HK-2 (cell line): ENCODE measurements at regions not wholly inside any gene's neighbourhood (a gene's known extent, or its start where the extent isn't known, plus 50 kb on each side); places are given as distances from the start of the nearest gene placed in this dataset.

Experiments used
- DNase-seq: peaks from one replicate; pipeline ENCODE4 v3.0.0-alpha.2; 2018; ENCODE audit not compliant: unreplicated experiment

DNA sequence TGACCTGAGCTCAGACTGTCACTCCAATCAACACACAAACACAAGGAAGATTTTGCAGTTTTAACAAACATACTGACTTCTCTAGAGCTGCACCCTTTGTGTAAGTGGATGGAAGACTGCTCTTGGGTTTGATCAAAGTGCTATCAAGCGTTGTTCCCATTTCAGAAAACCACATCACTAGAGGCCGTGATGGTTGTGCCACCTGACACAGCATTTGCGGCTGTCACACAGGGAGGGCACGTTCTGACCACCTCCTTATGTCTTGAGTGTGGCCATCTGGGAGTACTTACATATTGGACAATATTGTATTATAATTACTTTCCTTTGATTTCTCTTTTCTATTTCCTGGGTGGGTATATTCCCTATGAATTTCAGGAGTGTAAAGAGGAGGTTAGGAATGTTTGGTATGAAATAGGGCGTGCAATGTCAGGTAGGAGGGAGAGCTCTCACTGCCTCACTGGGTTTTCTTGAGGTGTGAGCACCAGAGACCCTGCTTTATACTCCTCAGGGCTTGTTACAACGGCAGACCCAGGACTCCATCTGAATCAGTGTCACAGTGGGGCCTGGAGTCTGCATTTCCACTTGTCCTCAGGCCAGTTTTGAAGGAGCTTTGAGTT, 74.3 kb downstream of the SYNE3 start:
- DNase-seq = no peak

DNA sequence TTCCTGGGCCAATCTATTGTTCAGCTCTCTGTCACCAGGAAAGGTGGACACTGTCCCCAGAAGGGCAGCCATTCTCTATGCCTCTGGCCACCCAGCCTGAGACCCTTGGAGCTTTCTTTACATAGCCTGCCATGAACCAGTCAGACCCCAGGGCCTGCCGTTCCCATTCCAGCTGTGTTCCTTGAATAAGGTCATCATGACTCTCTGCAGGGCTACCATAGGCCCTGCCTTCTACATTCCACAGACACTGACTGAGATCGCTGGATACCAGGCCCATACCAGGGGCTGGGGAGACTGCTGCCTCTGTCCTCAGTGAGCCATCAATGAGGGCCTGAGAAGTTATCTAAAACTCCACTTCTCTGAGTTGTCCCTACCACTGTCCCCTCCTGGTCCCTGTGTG, 75.5 kb downstream of the SYNE3 start:
- DNase-seq = no peak

DNA sequence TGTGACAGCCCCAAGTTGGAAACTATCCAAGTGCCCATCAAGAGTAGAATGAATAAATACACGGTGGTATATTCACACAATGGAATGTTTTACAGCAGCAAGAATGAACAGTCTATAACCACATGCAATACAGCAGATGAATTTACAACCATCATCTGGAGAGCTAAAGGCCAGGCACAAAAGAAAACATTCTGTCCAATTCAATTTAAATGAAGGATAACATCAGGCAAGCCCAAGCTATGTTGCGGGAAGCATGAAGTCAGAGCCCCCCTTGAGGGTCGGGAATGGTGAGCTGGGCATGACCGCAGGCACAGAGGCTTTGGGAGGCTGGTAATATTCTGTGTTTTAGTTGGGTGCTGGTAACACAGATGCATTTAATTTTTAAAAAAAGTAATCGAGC, 76.0 kb downstream of the SYNE3 start:
- no peak for DNase-seq

DNA sequence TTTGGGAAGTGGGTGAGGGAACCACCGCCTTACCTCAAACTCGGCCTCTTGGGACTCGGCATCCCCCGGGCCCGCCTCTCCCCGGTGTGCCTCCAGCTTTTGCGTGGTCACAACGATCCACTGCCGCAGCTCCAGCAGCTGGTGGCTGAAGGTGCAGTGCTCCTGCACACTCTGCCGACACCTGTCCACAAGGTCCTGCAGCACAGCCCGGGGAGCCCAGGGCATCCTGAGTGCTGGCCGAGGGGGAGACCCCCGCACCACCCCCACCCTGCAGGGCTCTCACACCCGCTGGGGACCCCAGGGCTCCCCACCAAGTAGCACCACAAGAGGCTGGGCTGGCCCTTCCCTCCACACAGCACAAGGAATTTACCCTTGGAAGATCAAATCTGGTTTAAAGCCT, 76.6 kb downstream of the SYNE3 start:
- no peak for DNase-seq

DNA sequence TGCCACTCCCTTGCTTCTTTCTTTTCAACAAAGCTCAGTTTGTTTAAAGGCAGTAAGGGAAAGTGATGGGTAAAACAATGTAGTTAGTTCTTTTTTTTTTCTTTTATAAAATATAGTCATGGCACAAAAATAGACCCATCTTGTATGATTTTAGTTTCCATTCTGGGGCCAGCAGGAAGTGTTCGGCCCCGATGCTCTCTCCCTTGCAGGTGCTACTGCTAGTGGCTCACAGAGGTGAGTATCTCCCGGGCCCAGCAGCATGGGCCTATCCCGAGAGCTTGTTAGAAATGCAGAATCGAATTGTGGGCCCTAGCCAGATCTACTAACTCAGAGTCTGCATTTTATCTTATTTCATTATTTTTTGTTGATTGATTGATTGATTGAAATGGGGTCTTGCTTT, 78.7 kb downstream of the SYNE3 start:
- DNase-seq = no peak

DNA sequence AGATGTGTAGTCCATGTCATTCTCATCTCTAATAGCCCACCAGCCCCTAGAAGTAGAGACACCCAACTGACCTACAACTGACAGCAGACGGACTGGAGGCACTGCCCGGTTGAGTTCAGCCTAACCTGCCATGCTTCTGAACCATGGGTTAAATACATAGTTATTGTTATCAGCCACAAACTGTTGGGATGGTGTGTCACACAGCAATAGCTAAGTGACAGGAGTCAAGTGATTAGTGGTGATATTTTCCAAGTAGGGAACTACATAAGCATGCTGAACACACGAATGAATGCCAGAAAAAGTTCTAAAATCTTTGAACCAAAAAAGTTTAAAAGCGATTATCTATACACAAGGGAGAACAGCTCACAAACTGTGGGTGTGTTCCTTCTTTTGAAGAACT, 80.1 kb downstream of the SYNE3 start:
- no peak for DNase-seq

DNA sequence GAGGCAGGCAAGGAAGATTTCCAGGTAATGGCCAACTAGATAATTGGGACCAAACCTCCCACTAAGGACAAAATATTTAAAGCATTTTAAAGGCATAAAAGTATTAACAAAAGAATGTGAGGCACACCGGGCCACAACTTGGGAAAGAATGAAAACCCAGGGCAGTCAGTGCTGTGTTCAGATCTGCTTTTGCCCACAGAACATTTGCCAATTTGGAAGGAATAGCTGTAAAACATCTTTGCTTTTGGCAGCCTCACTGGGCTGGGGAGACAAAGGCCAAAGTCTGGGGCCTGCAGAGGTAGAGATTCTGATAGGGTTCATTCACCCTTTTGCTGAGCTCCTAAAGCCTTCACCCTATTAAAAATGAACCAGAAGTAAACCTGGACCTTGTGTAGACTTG, 82.3 kb downstream of the SYNE3 start:
- no peak for DNase-seq

DNA sequence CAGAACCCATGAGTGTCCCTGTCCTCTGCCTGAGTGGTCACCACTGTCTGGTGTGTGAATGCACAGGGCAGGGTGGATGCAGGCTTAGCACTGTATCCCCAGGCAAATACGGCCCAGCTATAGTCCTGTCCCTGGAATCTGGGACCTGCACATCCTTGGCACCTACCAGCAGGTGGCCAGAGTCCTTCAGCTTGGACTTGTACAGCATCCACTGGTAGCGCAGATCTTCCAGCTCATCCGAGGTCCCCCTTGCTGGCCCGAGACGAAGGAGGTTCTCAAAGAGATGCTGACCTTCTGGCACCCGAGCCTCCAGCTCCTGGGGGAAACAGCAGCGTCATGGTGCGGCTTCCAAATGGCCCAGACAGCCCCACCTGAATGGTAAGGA, 83.4 kb downstream of the SYNE3 start:
- no peak for DNase-seq

DNA sequence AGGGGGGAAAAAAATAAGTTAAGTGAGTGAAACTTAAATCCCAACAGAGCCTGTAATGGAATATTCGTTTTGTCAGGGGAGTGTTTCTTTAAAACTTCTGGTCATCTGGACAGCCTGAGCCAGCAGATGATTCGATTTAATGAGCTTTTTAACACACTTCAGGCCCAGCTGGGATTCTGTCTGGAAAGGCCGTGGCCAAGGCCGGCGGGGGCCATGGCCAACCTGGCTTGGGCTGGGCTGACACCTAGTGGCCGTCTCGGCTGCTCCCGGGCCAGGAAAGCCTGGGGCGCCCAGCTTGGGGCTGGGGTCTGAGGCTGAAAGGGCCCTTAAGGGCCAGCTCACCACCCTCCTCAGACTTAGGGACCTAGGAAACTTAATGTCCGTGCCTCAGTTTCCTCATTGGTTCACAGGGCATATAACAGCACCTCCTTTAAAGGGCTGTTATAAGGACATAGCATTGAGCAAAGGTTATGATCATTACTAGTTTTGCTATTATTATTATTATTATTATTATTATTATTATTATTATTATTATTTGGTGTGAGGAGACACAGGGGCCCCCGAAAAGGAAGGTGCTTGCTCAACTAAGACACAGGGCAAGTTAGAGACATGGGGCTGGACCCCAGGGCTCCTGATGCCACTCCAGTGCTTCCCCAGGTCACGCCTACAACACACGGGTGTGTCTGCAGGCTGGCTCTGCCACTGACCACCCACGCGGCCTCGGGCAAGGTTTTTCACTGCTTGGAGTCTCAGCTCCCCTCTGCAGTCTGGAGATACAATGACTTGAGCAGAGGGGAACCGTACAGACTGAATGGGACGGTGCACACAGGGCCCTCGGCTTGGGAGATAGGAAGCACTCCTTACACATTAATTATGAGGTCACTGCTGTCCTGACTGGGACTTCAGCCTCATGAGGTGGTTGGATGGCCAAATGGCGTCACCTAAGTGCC, 84.0 kb downstream of the SYNE3 start:
- DNase-seq = peak; percentile 54

DNA sequence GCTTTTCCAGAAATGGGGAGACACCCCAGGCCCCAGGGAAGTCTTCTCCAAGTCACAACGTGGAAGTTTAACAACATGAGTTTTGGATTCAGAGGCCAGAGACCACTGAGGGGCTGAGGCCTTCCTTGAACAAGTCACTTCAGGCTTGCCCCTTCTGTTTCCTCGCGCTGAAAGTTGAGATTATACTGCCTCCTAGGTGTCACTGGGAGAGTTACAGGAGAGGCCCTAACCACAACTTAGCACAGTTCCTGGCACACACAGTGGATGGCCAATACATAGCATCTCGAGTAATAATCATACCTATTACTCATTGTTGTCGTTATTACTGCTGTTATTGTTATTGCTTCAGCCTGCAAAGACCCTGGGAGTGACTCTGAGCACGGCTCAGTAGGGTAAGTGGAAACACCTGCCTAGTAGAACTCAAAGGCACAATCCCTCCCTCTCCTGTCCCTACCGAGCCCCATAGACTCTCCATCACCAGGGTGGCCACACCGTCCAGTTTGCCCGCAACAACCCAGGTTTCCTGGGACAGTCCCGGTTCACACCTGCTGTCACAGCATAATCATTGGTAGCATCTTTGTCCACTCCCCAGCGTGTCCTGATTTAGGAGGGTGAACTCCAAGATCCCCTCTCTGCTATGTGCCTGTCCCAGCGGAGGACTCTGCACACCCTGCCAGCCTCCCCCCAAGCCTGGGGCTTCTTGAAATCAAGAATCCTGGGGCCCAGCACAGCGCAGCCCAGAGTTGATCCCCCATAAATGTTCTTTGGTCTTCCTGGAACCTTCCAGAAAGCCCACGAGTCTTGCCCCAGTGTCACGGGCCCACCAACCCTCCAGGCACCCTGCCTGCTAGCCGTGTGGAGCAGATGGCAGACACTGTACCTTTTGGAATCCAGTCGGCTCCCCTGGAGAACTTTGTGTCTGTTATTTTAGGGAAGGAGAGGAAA, 85.0 kb downstream of the SYNE3 start:
- DNase-seq = no peak

DNA sequence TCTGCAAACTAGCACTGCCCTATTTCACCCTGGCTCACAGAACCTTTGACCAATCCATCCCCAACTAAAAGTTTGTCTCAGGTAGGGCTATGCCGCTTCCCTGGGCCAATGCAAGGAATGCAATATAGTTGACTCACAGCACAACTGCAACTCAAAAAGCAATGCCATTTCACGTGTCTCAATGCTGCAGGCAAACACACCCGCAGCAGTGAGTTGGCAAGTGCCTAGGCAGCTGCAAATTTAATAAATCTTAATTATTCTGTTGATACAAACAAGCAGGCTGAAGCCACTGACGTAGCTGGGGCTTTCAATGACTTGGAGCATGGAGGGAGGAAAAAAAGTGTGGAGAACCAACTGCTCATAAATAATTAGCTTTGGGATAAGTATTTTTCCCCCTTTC, 87.9 kb downstream of the SYNE3 start:
- DNase-seq = no peak

DNA sequence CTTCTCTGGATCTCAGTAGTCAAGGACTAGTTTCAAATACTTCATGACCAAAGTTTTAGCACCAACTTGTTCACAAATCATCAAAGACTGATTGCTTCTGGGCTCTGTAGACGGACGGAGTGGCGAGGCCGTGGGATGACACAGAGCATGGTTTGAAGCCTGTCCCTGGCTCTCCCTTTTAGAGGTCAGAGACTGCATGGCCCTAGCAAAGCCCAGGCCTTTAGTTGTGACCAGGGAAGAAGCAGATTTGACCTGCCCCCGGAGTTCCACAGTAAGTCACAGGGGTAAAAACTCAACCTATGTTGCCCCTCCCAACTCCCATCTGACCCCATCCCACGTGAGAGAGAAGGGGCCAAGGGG, 90.4 kb downstream of the SYNE3 start:
- no peak for DNase-seq

DNA sequence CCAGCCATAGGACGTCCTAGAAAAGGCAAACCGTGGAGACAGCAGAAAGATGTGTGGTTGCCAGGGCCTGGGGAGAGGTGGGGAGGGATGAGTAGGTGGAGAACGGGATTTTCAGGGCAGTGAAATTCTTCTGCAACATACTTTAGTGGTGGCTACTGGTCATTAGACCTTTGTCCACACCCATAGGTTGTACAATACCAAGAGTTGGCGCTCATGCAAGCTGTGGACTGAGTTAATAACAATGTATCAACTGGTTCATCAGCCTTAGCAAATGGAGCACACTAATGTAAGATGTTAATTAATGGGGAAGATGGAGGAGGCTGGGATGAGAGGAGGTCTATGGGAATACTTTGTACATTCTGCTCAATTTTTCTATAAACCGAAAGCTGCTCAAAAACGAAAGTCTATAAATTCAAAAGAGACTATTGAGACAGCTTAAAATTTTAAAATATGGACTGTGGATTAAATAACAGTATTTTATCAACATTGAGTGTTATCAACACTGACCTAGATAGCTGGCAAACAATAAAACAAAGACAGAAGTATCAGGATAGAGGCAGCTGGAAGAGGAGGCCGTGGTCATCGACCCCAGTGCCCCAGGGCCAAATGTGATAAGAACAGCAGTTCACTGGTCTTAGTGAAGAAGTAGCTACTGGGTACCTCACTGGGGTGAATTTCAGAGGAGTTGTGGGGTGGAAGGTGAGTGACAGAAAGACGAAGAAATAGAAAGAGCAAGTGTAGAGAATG, 90.9 kb downstream of the SYNE3 start:
- DNase-seq = no peak

DNA sequence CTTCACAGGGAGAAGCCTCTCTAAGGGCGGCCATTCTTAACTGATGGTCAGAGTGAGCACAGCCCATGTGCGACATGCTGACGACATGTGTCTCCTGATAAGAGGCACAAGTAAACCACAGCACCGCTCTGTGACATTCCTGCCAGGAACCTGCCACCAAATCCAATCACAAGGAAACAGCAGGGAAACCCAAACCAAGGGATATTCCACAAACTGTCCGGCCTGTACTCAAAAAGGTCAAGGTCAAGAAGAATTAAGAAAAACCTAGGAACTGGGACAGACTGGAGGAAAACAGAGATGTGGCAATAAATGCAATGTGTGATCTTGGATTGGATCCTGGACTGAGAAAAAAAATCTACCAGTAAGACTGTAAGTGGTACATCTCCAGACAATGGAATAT, 91.9 kb downstream of the SYNE3 start:
- no peak for DNase-seq

DNA sequence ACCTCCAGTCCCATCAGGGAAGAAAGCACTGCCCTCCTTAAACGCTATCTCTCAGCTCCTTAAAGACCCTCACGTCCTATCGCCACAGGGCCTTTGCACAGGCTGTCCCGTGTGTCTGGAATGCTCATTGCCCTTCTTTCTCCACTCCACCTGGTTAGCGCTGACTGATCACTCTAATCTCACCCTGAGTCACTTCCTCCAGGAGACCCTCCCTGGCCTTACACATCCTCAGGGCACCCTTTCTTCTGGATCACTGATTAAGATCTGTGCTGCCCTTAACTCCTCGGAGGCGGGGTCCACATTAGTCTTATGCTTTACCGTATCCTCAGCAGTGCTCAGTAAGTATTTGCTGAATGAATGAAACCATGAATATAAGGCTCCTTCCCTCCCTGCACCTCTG, 94.7 kb downstream of the SYNE3 start:
- DNase-seq = no peak

DNA sequence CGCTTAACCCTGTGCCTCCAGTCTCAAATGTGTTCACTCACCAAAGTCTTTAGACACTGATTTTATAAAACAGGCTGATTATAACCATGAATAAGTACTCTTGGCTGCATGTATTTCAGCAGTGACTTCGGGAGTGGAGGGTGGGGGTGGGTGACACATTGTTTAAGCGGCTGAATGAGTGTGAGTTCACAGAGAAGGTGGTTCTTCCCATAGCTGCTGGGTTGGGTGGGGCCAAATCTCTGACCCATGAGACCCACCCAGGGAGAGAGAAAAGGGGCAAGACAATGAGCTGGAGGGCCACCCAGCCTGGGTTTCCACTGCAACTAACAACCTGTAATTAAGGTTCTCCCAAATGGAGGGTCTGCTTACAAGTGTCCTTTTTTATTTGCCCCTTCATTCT, 96.4 kb downstream of the SYNE3 start:
- no peak for DNase-seq

DNA sequence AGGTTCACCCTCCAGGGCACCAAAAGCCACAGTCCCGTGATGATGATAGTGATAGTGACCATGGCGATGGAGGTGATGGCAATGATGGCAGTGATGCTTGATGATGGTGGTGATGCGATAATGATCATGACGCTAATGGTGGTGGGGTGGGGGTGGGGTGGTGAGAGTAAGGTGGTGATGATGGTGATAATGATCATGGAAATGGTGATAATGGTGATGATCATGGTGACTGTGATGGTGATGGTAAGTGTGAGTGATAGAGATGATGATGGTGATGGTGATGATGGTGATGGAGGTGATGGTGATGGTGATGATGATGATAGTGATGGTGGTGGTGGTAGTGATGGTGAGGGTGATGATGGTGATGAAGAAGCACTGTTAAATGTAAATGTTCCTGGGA, 96.9 kb downstream of the SYNE3 start:
- DNase-seq = no peak

DNA sequence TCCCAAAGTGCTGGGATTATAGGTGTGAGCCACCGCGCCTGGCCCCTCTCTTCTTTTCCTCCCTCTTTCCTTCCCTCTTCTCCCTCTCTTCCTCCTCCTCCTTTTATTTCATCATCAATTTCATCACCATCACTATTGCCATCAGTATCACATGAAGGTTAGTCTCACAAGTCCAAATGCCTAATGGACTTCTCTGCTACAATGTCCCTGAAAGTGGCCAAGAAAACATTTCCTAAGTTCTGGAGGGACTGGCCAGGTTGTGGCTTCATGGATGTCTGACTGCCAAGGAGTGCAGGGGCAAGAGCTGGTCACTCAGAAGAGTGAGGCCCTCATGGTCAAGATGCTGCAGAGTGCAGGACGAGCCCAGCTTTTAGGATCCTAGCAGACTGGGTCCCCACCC, 97.6 kb downstream of the SYNE3 start:
- DNase-seq = no peak

DNA sequence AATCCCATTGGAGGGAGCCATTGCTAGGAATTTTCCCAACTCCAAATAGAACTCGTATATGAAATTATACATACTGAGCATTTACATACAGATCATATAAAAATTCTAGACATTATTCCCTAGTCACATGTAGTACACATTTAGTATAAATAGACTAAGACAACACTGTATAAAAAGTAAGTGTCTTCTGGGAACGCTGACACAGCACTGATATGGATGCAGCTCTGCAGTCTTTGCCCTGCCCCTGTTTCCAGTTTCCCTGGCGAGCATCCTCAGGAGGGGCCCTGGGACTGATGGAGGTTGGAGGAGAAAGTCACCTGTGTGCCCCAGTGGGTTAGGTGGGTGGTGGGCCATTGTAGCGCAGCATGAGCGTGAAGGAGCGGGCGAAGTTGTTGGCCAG, 97.8 kb upstream of the CLMN start:
- no peak for DNase-seq

DNA sequence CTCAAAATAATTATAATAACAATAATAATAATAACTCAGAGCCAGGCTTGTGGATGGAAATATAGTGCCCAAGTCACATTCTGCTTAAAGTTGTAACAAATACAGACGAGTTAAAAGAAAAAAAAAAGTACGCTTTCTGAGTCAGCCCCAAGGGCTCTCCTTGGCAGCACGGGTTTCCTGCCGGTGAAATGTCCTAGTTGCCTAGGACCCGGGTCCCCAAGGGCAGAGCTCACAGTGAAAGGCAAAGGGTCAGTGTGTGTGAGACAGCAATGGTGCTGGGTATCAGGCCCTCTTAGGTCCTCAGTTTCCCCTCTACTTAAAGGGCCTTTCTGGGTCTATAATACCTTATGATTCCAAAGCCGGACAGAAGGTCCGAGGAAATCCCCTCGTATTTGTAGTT, 96.3 kb upstream of the CLMN start:
- DNase-seq = no peak

DNA sequence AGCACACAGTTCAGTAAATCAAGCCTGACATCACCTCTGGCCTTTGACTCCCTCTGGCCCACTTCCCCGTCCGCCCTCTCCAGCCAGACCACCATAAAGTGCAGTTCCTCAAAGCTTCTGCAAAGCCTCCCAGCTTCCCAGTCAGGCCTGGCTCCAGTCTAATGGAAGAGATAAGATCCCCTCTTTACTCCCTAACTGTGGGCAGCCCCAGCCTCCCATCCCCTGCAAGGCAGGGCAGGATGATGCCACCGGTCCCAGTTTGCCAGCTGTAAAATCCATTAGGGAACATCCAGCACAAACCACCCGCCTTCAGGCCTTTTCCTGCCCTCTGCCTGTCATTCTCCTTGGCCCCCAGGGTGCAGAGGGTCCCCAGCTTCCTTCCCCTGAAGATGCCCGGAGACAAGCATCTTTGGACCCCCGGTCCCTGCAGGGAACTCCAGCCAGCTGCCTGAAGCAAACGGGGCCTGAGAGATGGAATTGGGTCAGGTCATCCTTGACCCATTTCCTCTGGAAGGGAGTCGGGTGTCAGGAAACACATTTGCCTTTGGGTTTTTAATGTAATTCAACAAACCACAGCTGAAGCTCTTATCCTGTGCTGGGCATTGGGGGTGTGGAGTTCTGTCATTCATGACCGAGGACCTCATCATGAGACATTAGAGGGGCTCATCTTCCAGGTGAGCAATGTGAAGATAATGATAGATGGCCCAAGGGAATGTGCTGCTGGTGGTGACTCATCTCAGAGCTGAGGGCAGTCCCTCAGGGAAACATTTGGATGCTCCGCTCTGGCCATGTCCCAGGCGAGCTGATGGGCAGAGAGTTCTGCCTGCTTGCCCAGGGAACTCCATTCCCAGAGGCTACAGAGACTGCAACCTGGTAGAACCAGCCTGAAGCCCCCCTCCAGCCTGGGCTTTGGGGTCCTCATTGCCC, 93.8 kb upstream of the CLMN start:
- DNase-seq = no peak
